MCF 10A (cell line): ENCODE measurements at regions not wholly inside any gene's neighbourhood (a gene's known extent, or its start where the extent isn't known, plus 50 kb on each side); places are given as distances from the start of the nearest gene placed in this dataset.

Source experiments
- BruUV-seq: library from RNA; stranded (reverse); fragments of 400-500 nt; replicated peaks from 2 replicates; lab custom pipeline; 2021; lab: Mats Ljungman, UMichigan
- CTCF ChIA-PET: fragments of 300-600 bp; sonication (Branson Sonifier 250); formaldehyde crosslinking; extraction: SDS; loops from one replicate; lab custom pipeline; 2021; ENCODE audit warnings: antibody characterized with exemption, inconsistent platforms; lab: Yijun Ruan, JAX
- POLR2A ChIA-PET: fragments of 300-600, 350-650 bp; sonication (Branson Sonifier 250); formaldehyde crosslinking; extraction: SDS; loops from one replicate; lab custom pipeline; 2020; ENCODE audit warnings: antibody characterized with exemption, inconsistent platforms; lab: Yijun Ruan, JAX
- DNase-seq: peaks from one replicate; pipeline ENCODE4 v3.0.0-alpha.2; 2018; ENCODE audit not compliant: unreplicated experiment
- H3K27ac Mint-ChIP-seq: one replicate; pipeline ENCODE4 v1.8.0; 2022; ENCODE audit warnings: mild to moderate bottlenecking, low read depth, mixed read lengths; ENCODE audit not compliant: unreplicated experiment
- H3K27me3 Mint-ChIP-seq: one replicate; pipeline ENCODE4 v1.8.0; 2022; ENCODE audit warnings: mixed read lengths; ENCODE audit not compliant: insufficient read depth, unreplicated experiment
- H3K36me3 Mint-ChIP-seq: one replicate; pipeline ENCODE4 v1.8.0; 2022; ENCODE audit warnings: mild to moderate bottlenecking, moderate library complexity, mixed read lengths; ENCODE audit not compliant: insufficient read depth, unreplicated experiment
- H3K4me1 Mint-ChIP-seq: one replicate; pipeline ENCODE4 v1.8.0; 2022; ENCODE audit warnings: mixed read lengths; ENCODE audit not compliant: insufficient read depth, unreplicated experiment
- H3K4me3 Mint-ChIP-seq: one replicate; pipeline ENCODE4 v1.8.0; 2022; ENCODE audit warnings: mild to moderate bottlenecking, moderate library complexity, mixed read lengths; ENCODE audit not compliant: unreplicated experiment
- H3K9me3 Mint-ChIP-seq: one replicate; pipeline ENCODE4 v1.8.0; 2022; ENCODE audit warnings: mixed read lengths; ENCODE audit not compliant: unreplicated experiment
- intact Hi-C: fragments of 100-400 bp; cut with micrococcal nuclease; formaldehyde crosslinking; loops from 2 replicates; pipeline ENCODE4 v1.14.1; 2022
- TF ChIP-seq, protein P1 (sequence below): fragments of 200-600 bp; IDR thresholded peaks from one replicate; pipeline ENCODE4 v1.8.0; 2022; ENCODE audit warnings: antibody characterized with exemption, mild to moderate bottlenecking; ENCODE audit not compliant: unreplicated experiment

DNA sequence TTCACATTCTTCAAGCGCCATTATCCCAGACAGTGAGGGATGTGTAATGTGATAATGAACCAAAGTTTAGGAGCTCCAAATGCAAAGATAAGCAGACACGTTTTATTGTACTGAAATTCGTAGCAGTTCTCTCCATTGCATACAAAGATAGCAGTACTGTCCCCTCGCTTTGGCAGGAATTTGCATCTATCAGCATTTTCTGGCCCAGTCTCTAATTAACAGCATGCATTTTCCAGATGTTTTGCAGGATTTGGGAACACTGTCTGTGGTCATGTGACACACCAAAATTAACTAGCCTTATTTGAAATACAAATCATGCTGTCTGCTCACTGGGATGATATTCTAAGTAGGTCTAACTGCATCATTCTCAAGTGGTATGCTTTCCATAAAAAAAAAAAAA lies 235.9 kb upstream of the TRPM3 start:
- no peaks in the 10 kb centered on the region for H3K9me3 Mint-ChIP-seq
- H3K27me3 Mint-ChIP-seq = no peaks in the 10 kb centered on the region
- no peaks in the 10 kb centered on the region for H3K36me3 Mint-ChIP-seq
- POLR2A ChIA-PET = no interaction called here
- H3K4me3 Mint-ChIP-seq = no peak overlapping the region
- BruUV-seq = no TSS peak
- no peak for DNase-seq
- CTCF ChIA-PET = no interaction called here
- intact Hi-C loops = no loop called here
- TF ChIP-seq, protein P1, sequence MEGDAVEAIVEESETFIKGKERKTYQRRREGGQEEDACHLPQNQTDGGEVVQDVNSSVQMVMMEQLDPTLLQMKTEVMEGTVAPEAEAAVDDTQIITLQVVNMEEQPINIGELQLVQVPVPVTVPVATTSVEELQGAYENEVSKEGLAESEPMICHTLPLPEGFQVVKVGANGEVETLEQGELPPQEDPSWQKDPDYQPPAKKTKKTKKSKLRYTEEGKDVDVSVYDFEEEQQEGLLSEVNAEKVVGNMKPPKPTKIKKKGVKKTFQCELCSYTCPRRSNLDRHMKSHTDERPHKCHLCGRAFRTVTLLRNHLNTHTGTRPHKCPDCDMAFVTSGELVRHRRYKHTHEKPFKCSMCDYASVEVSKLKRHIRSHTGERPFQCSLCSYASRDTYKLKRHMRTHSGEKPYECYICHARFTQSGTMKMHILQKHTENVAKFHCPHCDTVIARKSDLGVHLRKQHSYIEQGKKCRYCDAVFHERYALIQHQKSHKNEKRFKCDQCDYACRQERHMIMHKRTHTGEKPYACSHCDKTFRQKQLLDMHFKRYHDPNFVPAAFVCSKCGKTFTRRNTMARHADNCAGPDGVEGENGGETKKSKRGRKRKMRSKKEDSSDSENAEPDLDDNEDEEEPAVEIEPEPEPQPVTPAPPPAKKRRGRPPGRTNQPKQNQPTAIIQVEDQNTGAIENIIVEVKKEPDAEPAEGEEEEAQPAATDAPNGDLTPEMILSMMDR = no peak
- H3K27ac Mint-ChIP-seq = no peak overlapping the region
- H3K4me1 Mint-ChIP-seq = no peaks in the 10 kb centered on the region

DNA sequence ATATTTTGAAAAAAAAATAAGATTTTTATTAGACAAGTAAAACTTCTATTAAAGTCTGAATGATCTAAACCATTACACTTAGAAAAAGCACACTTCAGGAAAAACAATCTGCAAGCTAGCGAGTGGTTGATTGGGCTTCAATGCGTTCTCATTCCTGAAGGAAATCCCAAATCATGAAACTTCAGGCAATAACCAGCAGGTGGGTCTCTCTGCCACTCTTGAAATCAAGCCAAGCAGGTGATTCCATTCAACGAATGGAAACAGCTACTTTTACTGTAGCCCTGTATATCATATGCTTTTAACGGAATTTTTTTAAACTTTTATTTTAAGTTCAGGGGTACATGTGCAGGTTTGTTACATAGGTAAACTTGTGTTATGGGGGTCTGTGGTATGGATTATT lies 234.5 kb upstream of the TRPM3 start:
- TF ChIP-seq, protein P1 = no peak

DNA sequence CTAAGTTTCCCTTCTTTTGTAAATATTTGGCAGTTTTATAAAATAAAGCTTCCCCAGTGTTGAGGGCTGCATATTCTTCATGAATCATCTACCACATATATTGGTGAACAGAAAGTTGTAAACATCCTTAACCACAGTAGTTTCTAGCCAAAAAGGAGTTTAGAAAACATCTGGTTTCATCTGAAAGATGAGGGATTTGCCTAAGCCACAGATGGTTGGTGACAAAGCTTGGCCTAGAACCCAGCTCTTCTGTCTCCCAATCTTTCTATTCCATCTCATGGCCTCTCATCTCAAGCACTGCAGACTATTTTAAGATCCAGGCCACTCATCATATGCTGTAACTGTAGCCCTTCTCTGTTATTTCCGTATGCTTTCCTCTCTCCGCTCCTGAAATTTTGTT lies 232.3 kb upstream of the TRPM3 start:
- H3K27me3 Mint-ChIP-seq = no peaks in the 10 kb centered on the region
- TF ChIP-seq, protein P1 = no peak

More for the DNA sequence above, 234.5 kb upstream of the TRPM3 start:
- H3K27me3 Mint-ChIP-seq = no peaks in the 10 kb centered on the region
- CTCF ChIA-PET = interaction anchor here (1.2 kb wide), 1 partner anchor 15 kb away, joined by 3 read pairs; no protein-coding TSS in a partner anchor
- no peaks in the 10 kb centered on the region for H3K9me3 Mint-ChIP-seq
- no TSS peak for BruUV-seq
- intact Hi-C loops = no loop called here
- H3K36me3 Mint-ChIP-seq = no peaks in the 10 kb centered on the region
- no peak overlapping the region for H3K27ac Mint-ChIP-seq
- H3K4me1 Mint-ChIP-seq = no peaks in the 10 kb centered on the region
- no peak overlapping the region for H3K4me3 Mint-ChIP-seq
- no peak for DNase-seq
- POLR2A ChIA-PET = no interaction called here

DNA sequence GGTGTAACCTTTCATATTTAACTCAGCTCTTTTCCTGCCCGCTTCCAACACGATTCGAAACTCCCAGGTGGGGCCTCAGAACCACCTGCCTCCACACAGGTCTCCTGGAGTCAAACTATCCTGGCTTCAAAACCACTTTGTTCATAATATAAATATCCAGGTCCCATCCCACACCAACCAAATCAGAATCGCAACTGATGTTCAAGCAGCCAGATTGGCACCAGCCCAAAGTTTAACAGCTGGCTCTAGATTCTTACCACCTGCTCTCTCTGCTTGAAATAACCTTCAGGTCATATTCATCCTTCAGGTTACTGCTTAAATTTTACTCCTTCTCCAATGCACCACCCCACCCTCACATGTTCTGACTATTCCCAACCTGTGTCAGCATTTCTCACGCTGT lies 231.4 kb upstream of the TRPM3 start:
- H3K9me3 Mint-ChIP-seq = no peaks in the 10 kb centered on the region
- ChIA-PET POLR2A (no interaction called here), CTCF (no interaction called here)
- TF ChIP-seq, protein P1 = no peak
- DNase-seq = no peak
- H3K27ac Mint-ChIP-seq = no peak overlapping the region
- no peaks in the 10 kb centered on the region for H3K27me3 Mint-ChIP-seq
- BruUV-seq = no TSS peak
- no peaks in the 10 kb centered on the region for H3K36me3 Mint-ChIP-seq
- H3K4me1 Mint-ChIP-seq = no peaks in the 10 kb centered on the region
- intact Hi-C loops = no loop called here
- H3K4me3 Mint-ChIP-seq = no peak overlapping the region

More for the DNA sequence above, 232.3 kb upstream of the TRPM3 start:
- no peaks in the 10 kb centered on the region for H3K9me3 Mint-ChIP-seq
- no peaks in the 10 kb centered on the region for H3K36me3 Mint-ChIP-seq
- no TSS peak for BruUV-seq
- intact Hi-C loops = no loop called here
- no peaks in the 10 kb centered on the region for H3K4me1 Mint-ChIP-seq
- DNase-seq = no peak
- ChIA-PET CTCF (no interaction called here), POLR2A (no interaction called here)
- no peak overlapping the region for H3K4me3 Mint-ChIP-seq
- H3K27ac Mint-ChIP-seq = no peak overlapping the region
